Liver (tissue), 8 donors: ENCODE measurements at regions not wholly inside any gene's neighbourhood (a gene's known extent, or its start where the extent isn't known, plus 50 kb on each side); places are given as distances from the start of the nearest gene placed in this dataset.

Source experiments
- DNase-seq: peaks from one replicate; pipeline ENCODE4 v3.0.0-alpha.2; 2017; ENCODE audit warnings: low spot score
- H3K27ac ChIP-seq, 2 donors: one replicate each; pipeline ENCODE4 v1.7.0; 2013; ENCODE audit warnings: inconsistent platforms in 2 of 2, low read length in 2 of 2, control low read depth in 1 of 2, low read depth in 1 of 2, mild to moderate bottlenecking in 1 of 2
- H3K27me3 ChIP-seq, 4 donors: one replicate each; pipeline versions ENCODE4 v1.6.1 to v1.7.0; 2013; ENCODE audit warnings: low read length in 3 of 4, inconsistent platforms in 1 of 4, mild to moderate bottlenecking in 1 of 4, moderate library complexity in 1 of 4; ENCODE audit not compliant: control insufficient read depth in 4 of 4, insufficient read depth in 4 of 4
- H3K36me3 ChIP-seq, 4 donors: one replicate each; pipeline versions ENCODE4 v1.6.1 to v1.7.0; 2013; ENCODE audit warnings: low read length in 3 of 4, mild to moderate bottlenecking in 3 of 4, low read depth in 1 of 4, moderate library complexity in 1 of 4; ENCODE audit not compliant: control insufficient read depth in 4 of 4, insufficient read depth in 3 of 4
- H3K4me1 ChIP-seq, 4 donors: one replicate each; pipeline versions ENCODE4 v1.6.1 to v1.7.0; 2013; ENCODE audit warnings: low read length in 3 of 4, mild to moderate bottlenecking in 3 of 4, moderate library complexity in 1 of 4; ENCODE audit not compliant: control insufficient read depth in 4 of 4, insufficient read depth in 4 of 4
- H3K4me3 ChIP-seq, 3 donors: one replicate each; pipeline versions ENCODE4 v1.6.1 to v1.7.0; 2013; ENCODE audit warnings: low read length in 3 of 3, control low read depth in 1 of 3, low read depth in 1 of 3, mild to moderate bottlenecking in 1 of 3
- H3K9ac ChIP-seq, 2 donors: one replicate each; pipeline ENCODE4 v1.7.0; 2013; ENCODE audit warnings: low read length in 2 of 2, mild to moderate bottlenecking in 2 of 2, moderate library complexity in 2 of 2, control low read depth in 1 of 2, low read depth in 1 of 2
- H3K9me3 ChIP-seq, 4 donors: one replicate each; pipeline versions ENCODE4 v1.6.1 to v1.7.0; 2013; ENCODE audit warnings: low read length in 3 of 4; ENCODE audit not compliant: control insufficient read depth in 4 of 4
- ATF3 ChIP-seq: IDR thresholded peaks from 2 replicates; pipeline ENCODE4 v1.6.1; 2016; ENCODE audit warnings: antibody characterized with exemption
- CTCF ChIP-seq: fragments of 150-350 bp; IDR thresholded peaks from 2 replicates; pipeline ENCODE4 v1.5.1; 2017; ENCODE audit warnings: improper control_type of control experiment, low read depth, low read length; ENCODE audit not compliant: missing input control
- EGR1 ChIP-seq, 2 donors: IDR thresholded peaks; 2 replicates each; pipeline ENCODE4 v1.6.1; 2016 to 2018; ENCODE audit warnings: antibody characterized with exemption in 2 of 2, low read depth in 2 of 2
- FOXA1 ChIP-seq: IDR thresholded peaks from 2 replicates; pipeline ENCODE4 v1.6.1; 2016; ENCODE audit warnings: antibody characterized with exemption
- FOXA2 ChIP-seq: IDR thresholded peaks from 2 replicates; pipeline ENCODE4 v1.6.1; 2016; ENCODE audit warnings: antibody characterized with exemption
- GABPA ChIP-seq, 2 donors: IDR thresholded peaks in 1 of 2; conservative IDR thresholded peaks in 1 of 2; 2 replicates each; pipeline ENCODE4 v1.6.1; 2016; ENCODE audit warnings: antibody characterized with exemption in 2 of 2, mild to moderate bottlenecking in 1 of 2, moderate library complexity in 1 of 2
- HNF4A ChIP-seq, 2 donors: conservative IDR thresholded peaks; 2 replicates each; pipeline ENCODE4 v1.6.1; 2016; ENCODE audit warnings: antibody characterized with exemption in 2 of 2, mild to moderate bottlenecking in 2 of 2
- HNF4G ChIP-seq: IDR thresholded peaks from 2 replicates; pipeline ENCODE4 v1.6.1; 2016; ENCODE audit warnings: antibody characterized with exemption
- JUND ChIP-seq, 2 donors: IDR thresholded peaks; 2 replicates each; pipeline ENCODE4 v1.6.1; 2016; ENCODE audit warnings: antibody characterized with exemption in 2 of 2
- NR2F2 ChIP-seq: IDR thresholded peaks from 2 replicates; pipeline ENCODE4 v1.6.1; 2016; ENCODE audit warnings: antibody characterized with exemption
- RAD21 ChIP-seq, 2 donors: IDR thresholded peaks; 2 replicates each; pipeline ENCODE4 v1.6.1; 2016; ENCODE audit warnings: antibody characterized with exemption in 2 of 2, mild to moderate bottlenecking in 2 of 2
- RXRA ChIP-seq, 2 donors: IDR thresholded peaks; 2 replicates each; pipeline ENCODE4 v1.6.1; 2017 to 2018; ENCODE audit warnings: antibody characterized with exemption in 2 of 2, mild to moderate bottlenecking in 1 of 2
- SP1 ChIP-seq: IDR thresholded peaks from 2 replicates; pipeline ENCODE4 v1.6.1; 2018; ENCODE audit warnings: antibody characterized with exemption, mild to moderate bottlenecking
- TAF1 ChIP-seq: conservative IDR thresholded peaks from 2 replicates; pipeline ENCODE4 v1.6.1; 2016; ENCODE audit warnings: antibody characterized with exemption, mild to moderate bottlenecking
- YY1 ChIP-seq: IDR thresholded peaks from 2 replicates; pipeline ENCODE4 v1.6.1; 2016; ENCODE audit warnings: antibody characterized with exemption, mild to moderate bottlenecking
- ZBTB33 ChIP-seq: IDR thresholded peaks from 2 replicates; pipeline ENCODE4 v1.6.1; 2016; ENCODE audit warnings: antibody characterized with exemption
- WGBS: extraction: QIAGEN DNeasy Blood & Tissue Kit; methylation state at CpG from one replicate; pipeline ENCODE4 v1.1.7; 2013; 5-methylcytosine and 5-hydroxymethylcytosine counted together
- TF ChIP-seq, protein P1 (sequence below): IDR thresholded peaks from 2 replicates; pipeline ENCODE4 v1.6.1; 2016; ENCODE audit warnings: antibody characterized with exemption
- donor health status: healthy.
- donor health status: healthy.
- donor health status: healthy.
- donor health status: healthy.
- donor health status: healthy.

GRCh38 chr12:17348311-17348710 lies 741.7 kb downstream of the RERGL start:
- TF ChIP-seq RAD21 (IDR thresholded peaks at IDR 0.05), result no peak
- TF ChIP-seq SP1, result no peak
- TF ChIP-seq, protein P1, sequence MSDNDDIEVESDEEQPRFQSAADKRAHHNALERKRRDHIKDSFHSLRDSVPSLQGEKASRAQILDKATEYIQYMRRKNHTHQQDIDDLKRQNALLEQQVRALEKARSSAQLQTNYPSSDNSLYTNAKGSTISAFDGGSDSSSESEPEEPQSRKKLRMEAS, result no peak
- no peak for TF ChIP-seq HNF4G
- no peak for TF ChIP-seq ZBTB33
- TF ChIP-seq ATF3, result no peak
- no peak for TF ChIP-seq GABPA (IDR thresholded peaks at IDR 0.05 in 1 of 2, conservative IDR thresholded peaks at IDR 0.05 in 1 of 2)
- no peak for TF ChIP-seq YY1
- TF ChIP-seq TAF1, result no peak
- TF ChIP-seq FOXA1, result no peak
- TF ChIP-seq NR2F2, result no peak
- no peak overlapping the region for H3K9ac ChIP-seq
- no peak overlapping the region for H3K27ac ChIP-seq
- no peaks in the 10 kb centered on the region for H3K9me3 ChIP-seq
- H3K4me3 ChIP-seq, result no peak overlapping the region
- no peaks in the 10 kb centered on the region for H3K4me1 ChIP-seq
- H3K36me3 ChIP-seq, result no peaks in the 10 kb centered on the region
- H3K27me3 ChIP-seq, result no peaks in the 10 kb centered on the region
- no peak for DNase-seq

GRCh38 chr12:17344649-17345048 lies 738.7 kb upstream of the LMO3 start:
- no peak for DNase-seq
- no peaks in the 10 kb centered on the region for H3K4me1 ChIP-seq
- H3K9me3 ChIP-seq, result no peaks in the 10 kb centered on the region
- H3K4me3 ChIP-seq, result no peak overlapping the region
- no peaks in the 10 kb centered on the region for H3K36me3 ChIP-seq
- WGBS, result 83% methylated on average over 1 of the region's 1 CpG
- TF ChIP-seq CTCF (no peak), HNF4G (no peak), EGR1 (IDR thresholded peaks at IDR 0.05; ENCODE audit: low read depth in 2 of 2) (no peak), ATF3 (no peak), YY1 (no peak), SP1 (no peak), RXRA (IDR thresholded peaks at IDR 0.05) (no peak), FOXA2 (no peak), HNF4A (conservative IDR thresholded peaks at IDR 0.05) (no peak), JUND (IDR thresholded peaks at IDR 0.05) (no peak), FOXA1 (no peak), TAF1 (no peak), GABPA (IDR thresholded peaks at IDR 0.05 in 1 of 2, conservative IDR thresholded peaks at IDR 0.05 in 1 of 2) (no peak)
- no peaks in the 10 kb centered on the region for H3K27me3 ChIP-seq
- no peak overlapping the region for H3K27ac ChIP-seq
- no peak overlapping the region for H3K9ac ChIP-seq
